ENCODE measurements at regions not wholly inside any gene's neighbourhood (a gene's known extent, or its start where the extent isn't known, plus 50 kb on each side); places are given as distances from the start of the nearest gene placed in this dataset.

DNA sequence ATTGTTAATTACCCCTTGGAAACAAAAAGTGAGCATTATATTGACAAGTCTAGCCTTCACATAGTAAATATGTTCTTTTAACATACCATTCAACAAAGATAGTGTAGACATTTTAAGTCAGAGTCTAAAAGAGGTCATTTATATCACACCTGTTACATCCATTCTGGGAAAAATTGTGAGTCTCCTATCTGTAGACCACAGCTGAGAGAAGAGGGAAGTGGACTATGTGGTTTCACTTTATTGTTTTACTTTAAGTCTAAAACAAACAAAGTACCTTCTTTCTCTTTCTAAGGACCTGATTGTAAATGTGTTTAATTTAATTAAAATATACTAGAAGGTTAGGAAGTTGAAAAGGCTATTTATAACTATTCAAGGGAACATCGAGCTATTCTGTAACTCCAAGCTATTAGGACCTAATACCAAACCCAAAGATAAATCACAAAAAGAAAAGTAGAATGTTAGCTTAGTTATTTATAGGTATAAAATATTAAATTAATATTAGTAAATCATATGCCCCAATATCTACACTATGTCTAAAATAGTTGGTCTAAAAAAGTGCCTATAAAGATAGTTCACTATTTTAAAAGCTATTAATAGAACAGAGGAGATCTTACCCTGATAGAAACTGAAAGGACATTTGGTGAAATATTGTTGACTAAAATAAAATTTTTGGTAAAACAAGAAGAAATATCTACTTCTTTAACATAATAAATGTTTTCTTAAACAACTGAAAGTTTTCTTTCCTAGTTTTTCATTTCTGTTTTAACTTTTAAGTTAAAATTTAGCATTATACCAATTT, 134.9 kb downstream of the TMEM167A start:
- no peak overlapping the region for H3K9ac ChIP-seq (ENCODE audit: low read depth in 1 of 2, low read length in 2 of 2)
- no peak overlapping the region for H3K27ac ChIP-seq (ENCODE audit: low read depth in 1 of 2, low read length in 2 of 2)
- 68% methylated on average over 1 of the region's 1 CpG for WGBS
- H3K4me3 ChIP-seq (ENCODE audit: low read depth in 1 of 3, low read length in 3 of 3): no peak overlapping the region
- no peaks in the 10 kb centered on the region for H3K9me3 ChIP-seq (ENCODE audit: control insufficient read depth in 4 of 4, low read length in 3 of 4)
- no peak for TF ChIP-seq GABPA (IDR thresholded peaks at IDR 0.05 in 1 of 2, conservative IDR thresholded peaks at IDR 0.05 in 1 of 2)
- no peak for TF ChIP-seq EGR1 (IDR thresholded peaks at IDR 0.05; ENCODE audit: low read depth in 2 of 2)
- TF ChIP-seq HNF4A (conservative IDR thresholded peaks at IDR 0.05): no peak
- TF ChIP-seq YY1 (IDR thresholded peaks at IDR 0.05): no peak
- TF ChIP-seq, protein P1, sequence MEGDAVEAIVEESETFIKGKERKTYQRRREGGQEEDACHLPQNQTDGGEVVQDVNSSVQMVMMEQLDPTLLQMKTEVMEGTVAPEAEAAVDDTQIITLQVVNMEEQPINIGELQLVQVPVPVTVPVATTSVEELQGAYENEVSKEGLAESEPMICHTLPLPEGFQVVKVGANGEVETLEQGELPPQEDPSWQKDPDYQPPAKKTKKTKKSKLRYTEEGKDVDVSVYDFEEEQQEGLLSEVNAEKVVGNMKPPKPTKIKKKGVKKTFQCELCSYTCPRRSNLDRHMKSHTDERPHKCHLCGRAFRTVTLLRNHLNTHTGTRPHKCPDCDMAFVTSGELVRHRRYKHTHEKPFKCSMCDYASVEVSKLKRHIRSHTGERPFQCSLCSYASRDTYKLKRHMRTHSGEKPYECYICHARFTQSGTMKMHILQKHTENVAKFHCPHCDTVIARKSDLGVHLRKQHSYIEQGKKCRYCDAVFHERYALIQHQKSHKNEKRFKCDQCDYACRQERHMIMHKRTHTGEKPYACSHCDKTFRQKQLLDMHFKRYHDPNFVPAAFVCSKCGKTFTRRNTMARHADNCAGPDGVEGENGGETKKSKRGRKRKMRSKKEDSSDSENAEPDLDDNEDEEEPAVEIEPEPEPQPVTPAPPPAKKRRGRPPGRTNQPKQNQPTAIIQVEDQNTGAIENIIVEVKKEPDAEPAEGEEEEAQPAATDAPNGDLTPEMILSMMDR (IDR thresholded peaks at IDR 0.05; ENCODE audit: low read depth, low read length, missing input control): no peak
- TF ChIP-seq FOXA1 (IDR thresholded peaks at IDR 0.05): no peak
- TF ChIP-seq, protein P2, sequence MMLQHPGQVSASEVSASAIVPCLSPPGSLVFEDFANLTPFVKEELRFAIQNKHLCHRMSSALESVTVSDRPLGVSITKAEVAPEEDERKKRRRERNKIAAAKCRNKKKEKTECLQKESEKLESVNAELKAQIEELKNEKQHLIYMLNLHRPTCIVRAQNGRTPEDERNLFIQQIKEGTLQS (IDR thresholded peaks at IDR 0.05): no peak
- TF ChIP-seq SP1 (IDR thresholded peaks at IDR 0.05): no peak
- TF ChIP-seq, protein P3, sequence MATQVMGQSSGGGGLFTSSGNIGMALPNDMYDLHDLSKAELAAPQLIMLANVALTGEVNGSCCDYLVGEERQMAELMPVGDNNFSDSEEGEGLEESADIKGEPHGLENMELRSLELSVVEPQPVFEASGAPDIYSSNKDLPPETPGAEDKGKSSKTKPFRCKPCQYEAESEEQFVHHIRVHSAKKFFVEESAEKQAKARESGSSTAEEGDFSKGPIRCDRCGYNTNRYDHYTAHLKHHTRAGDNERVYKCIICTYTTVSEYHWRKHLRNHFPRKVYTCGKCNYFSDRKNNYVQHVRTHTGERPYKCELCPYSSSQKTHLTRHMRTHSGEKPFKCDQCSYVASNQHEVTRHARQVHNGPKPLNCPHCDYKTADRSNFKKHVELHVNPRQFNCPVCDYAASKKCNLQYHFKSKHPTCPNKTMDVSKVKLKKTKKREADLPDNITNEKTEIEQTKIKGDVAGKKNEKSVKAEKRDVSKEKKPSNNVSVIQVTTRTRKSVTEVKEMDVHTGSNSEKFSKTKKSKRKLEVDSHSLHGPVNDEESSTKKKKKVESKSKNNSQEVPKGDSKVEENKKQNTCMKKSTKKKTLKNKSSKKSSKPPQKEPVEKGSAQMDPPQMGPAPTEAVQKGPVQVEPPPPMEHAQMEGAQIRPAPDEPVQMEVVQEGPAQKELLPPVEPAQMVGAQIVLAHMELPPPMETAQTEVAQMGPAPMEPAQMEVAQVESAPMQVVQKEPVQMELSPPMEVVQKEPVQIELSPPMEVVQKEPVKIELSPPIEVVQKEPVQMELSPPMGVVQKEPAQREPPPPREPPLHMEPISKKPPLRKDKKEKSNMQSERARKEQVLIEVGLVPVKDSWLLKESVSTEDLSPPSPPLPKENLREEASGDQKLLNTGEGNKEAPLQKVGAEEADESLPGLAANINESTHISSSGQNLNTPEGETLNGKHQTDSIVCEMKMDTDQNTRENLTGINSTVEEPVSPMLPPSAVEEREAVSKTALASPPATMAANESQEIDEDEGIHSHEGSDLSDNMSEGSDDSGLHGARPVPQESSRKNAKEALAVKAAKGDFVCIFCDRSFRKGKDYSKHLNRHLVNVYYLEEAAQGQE (IDR thresholded peaks at IDR 0.05): no peak
- no peak for TF ChIP-seq HNF4G (IDR thresholded peaks at IDR 0.05)
- TF ChIP-seq JUND (IDR thresholded peaks at IDR 0.05): no peak
- TF ChIP-seq NR2F2 (IDR thresholded peaks at IDR 0.05): no peak
- no peak for TF ChIP-seq RXRA (IDR thresholded peaks at IDR 0.05)
- TF ChIP-seq, protein P4, sequence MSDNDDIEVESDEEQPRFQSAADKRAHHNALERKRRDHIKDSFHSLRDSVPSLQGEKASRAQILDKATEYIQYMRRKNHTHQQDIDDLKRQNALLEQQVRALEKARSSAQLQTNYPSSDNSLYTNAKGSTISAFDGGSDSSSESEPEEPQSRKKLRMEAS (IDR thresholded peaks at IDR 0.05): no peak
- DNase-seq (ENCODE audit: low spot score): no peak
- H3K27me3 ChIP-seq (ENCODE audit: control insufficient read depth in 4 of 4, insufficient read depth in 4 of 4, low read length in 3 of 4): no peaks in the 10 kb centered on the region
- H3K36me3 ChIP-seq (ENCODE audit: control insufficient read depth in 4 of 4, insufficient read depth in 3 of 4, low read depth in 1 of 4, low read length in 3 of 4): no peaks in the 10 kb centered on the region
- no peaks in the 10 kb centered on the region for H3K4me1 ChIP-seq (ENCODE audit: control insufficient read depth in 4 of 4, insufficient read depth in 4 of 4, low read length in 3 of 4)

DNA sequence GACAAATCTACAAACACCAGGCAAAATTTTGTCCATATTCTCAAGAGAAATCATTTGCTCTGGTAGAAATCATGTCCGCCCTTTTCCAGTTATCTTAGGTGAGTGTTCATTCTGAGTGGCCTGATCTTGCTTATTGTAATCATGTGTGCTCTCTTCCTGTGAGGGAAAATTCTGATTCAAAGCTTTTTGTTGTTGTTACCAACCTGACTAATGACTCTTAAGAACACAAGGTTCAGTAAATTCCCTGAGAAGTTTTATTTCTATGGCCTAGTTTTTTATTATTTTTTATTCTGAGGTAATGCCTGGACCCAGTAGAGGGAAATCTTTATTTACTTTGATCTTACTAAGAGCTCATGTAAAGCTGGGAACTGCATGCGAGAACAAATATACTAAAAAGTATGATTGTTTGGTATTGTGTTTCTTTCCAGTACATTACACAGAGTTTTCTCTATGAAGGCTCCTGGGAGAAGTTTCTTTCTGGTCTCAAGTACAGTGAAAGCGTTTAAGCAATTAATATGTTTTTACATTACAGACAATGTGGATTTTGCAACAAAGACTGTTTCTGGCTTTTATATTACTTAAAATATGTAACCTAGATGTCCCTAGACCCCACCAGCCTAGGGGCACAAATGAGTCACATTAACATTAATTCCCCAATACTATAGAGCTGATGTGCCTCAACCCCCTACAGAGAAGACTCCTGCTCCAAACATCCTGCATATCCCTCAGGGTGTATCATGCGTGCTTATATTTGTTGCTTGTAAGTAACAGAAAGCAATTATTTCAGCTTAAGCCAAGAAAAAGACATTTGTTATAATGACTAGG, 138.1 kb downstream of the TMEM167A start:
- no peaks in the 10 kb centered on the region for H3K36me3 ChIP-seq (ENCODE audit: control insufficient read depth in 4 of 4, insufficient read depth in 3 of 4, low read depth in 1 of 4, low read length in 3 of 4)
- H3K4me3 ChIP-seq (ENCODE audit: low read depth in 1 of 3, low read length in 3 of 3): no peak overlapping the region
- H3K4me1 ChIP-seq (ENCODE audit: control insufficient read depth in 4 of 4, insufficient read depth in 4 of 4, low read length in 3 of 4): no peaks in the 10 kb centered on the region
- H3K9ac ChIP-seq (ENCODE audit: low read depth in 1 of 2, low read length in 2 of 2): no peak overlapping the region
- TF ChIP-seq FOXA1 (IDR thresholded peaks at IDR 0.05) (no peak), RAD21 (IDR thresholded peaks at IDR 0.05) (no peak), YY1 (IDR thresholded peaks at IDR 0.05) (no peak), SP1 (IDR thresholded peaks at IDR 0.05) (no peak), HNF4G (IDR thresholded peaks at IDR 0.05) (no peak), RXRA (IDR thresholded peaks at IDR 0.05) (no peak), NR2F2 (IDR thresholded peaks at IDR 0.05) (no peak), TAF1 (conservative IDR thresholded peaks at IDR 0.05) (no peak), FOXA2 (IDR thresholded peaks at IDR 0.05) (no peak), HNF4A (conservative IDR thresholded peaks at IDR 0.05) (no peak)
- TF ChIP-seq, protein P4 (IDR thresholded peaks at IDR 0.05): no peak
- TF ChIP-seq, protein P2 (IDR thresholded peaks at IDR 0.05): no peak
- TF ChIP-seq, protein P1 (IDR thresholded peaks at IDR 0.05; ENCODE audit: low read depth, low read length, missing input control): no peak
- TF ChIP-seq, protein P5, sequence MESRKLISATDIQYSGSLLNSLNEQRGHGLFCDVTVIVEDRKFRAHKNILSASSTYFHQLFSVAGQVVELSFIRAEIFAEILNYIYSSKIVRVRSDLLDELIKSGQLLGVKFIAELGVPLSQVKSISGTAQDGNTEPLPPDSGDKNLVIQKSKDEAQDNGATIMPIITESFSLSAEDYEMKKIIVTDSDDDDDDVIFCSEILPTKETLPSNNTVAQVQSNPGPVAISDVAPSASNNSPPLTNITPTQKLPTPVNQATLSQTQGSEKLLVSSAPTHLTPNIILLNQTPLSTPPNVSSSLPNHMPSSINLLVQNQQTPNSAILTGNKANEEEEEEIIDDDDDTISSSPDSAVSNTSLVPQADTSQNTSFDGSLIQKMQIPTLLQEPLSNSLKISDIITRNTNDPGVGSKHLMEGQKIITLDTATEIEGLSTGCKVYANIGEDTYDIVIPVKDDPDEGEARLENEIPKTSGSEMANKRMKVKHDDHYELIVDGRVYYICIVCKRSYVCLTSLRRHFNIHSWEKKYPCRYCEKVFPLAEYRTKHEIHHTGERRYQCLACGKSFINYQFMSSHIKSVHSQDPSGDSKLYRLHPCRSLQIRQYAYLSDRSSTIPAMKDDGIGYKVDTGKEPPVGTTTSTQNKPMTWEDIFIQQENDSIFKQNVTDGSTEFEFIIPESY (IDR thresholded peaks at IDR 0.05): no peak
- 80% methylated on average over 4 of the region's 4 CpGs for WGBS
- H3K27me3 ChIP-seq (ENCODE audit: control insufficient read depth in 4 of 4, insufficient read depth in 4 of 4, low read length in 3 of 4): no peaks in the 10 kb centered on the region
- no peaks in the 10 kb centered on the region for H3K9me3 ChIP-seq (ENCODE audit: control insufficient read depth in 4 of 4, low read length in 3 of 4)
- DNase-seq (ENCODE audit: low spot score): no peak
- no peak overlapping the region for H3K27ac ChIP-seq (ENCODE audit: low read depth in 1 of 2, low read length in 2 of 2)
